ENCODE measurements at regions not wholly inside any gene's neighbourhood (a gene's known extent, or its start where the extent isn't known, plus 50 kb on each side); places are given as distances from the start of the nearest gene placed in this dataset.

GRCh38 chr5:57754616-57755015 lies 272.0 kb upstream of the ACTBL2 start:
- H3K4me3 ChIP-seq (ENCODE audit: low read depth, poor library complexity, severe bottlenecking): no peak overlapping the region
- TF ChIP-seq, protein P1, sequence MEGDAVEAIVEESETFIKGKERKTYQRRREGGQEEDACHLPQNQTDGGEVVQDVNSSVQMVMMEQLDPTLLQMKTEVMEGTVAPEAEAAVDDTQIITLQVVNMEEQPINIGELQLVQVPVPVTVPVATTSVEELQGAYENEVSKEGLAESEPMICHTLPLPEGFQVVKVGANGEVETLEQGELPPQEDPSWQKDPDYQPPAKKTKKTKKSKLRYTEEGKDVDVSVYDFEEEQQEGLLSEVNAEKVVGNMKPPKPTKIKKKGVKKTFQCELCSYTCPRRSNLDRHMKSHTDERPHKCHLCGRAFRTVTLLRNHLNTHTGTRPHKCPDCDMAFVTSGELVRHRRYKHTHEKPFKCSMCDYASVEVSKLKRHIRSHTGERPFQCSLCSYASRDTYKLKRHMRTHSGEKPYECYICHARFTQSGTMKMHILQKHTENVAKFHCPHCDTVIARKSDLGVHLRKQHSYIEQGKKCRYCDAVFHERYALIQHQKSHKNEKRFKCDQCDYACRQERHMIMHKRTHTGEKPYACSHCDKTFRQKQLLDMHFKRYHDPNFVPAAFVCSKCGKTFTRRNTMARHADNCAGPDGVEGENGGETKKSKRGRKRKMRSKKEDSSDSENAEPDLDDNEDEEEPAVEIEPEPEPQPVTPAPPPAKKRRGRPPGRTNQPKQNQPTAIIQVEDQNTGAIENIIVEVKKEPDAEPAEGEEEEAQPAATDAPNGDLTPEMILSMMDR (IDR thresholded peaks at IDR 0.05): no peak
- TF ChIP-seq POLR2A (IDR thresholded peaks at IDR 0.05): no peak
- no peak for DNase-seq (ENCODE audit: low spot score in 2 of 2)
- intact Hi-C loops (cut with DNase I; ENCODE audit: low total_unique reads): no loop called here

GRCh38 chr5:57753446-57753845 lies 270.8 kb upstream of the ACTBL2 start:
- DNase-seq (ENCODE audit: low spot score in 2 of 2): no peak
- intact Hi-C loops (cut with DNase I; ENCODE audit: low total_unique reads): no loop called here
- TF ChIP-seq, protein P1 (IDR thresholded peaks at IDR 0.05): no peak
- no peak for TF ChIP-seq POLR2A (IDR thresholded peaks at IDR 0.05)

GRCh38 chr5:57751710-57752109 lies 269.1 kb upstream of the ACTBL2 start:
- no peak overlapping the region for H3K4me3 ChIP-seq (ENCODE audit: low read depth, poor library complexity, severe bottlenecking)
- no peak for DNase-seq (ENCODE audit: low spot score in 2 of 2)
- no peak for TF ChIP-seq POLR2A (IDR thresholded peaks at IDR 0.05)
- TF ChIP-seq, protein P1 (IDR thresholded peaks at IDR 0.05): no peak
- intact Hi-C loops (cut with DNase I; ENCODE audit: low total_unique reads): no loop called here
- 25 to 30% methylated on average over 2 of the region's 2 CpGs for WGBS, 2 donors

More at GRCh38 chr5:57753446-57753845, 270.8 kb upstream of the ACTBL2 start:
- no peak overlapping the region for H3K4me3 ChIP-seq (ENCODE audit: low read depth, poor library complexity, severe bottlenecking)
- WGBS, 2 donors: 53 to 60% methylated on average over 1 of the region's 1 CpG

DNA sequence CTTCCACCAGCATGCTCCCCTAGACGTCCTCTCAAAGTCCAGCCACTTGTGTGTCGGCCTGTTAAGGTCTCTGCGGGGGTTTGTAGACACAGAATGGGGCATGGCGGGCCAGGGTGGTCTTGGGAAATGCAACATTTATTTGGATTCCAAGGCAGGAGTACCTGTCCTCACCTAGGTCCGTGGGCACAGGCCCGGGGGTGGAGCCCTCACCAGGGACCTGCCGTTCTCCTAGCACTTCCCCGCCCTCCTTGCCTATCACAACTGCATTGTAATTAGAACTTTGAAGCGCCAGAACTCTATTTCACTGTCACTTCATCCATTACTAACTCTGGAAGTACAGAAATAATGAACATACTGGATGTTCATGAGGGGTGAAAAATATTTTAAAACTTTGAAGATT lies 268.3 kb upstream of the ACTBL2 start:
- no peak overlapping the region for H3K4me3 ChIP-seq (ENCODE audit: low read depth, poor library complexity, severe bottlenecking)
- TF ChIP-seq, protein P1 (IDR thresholded peaks at IDR 0.05): no peak
- TF ChIP-seq POLR2A (IDR thresholded peaks at IDR 0.05): no peak
- DNase-seq (ENCODE audit: low spot score in 2 of 2): no peak
- 89 to 95% methylated on average over 6 to 9 of the region's 9 CpGs for WGBS, 2 donors
- intact Hi-C loops (cut with DNase I; ENCODE audit: low total_unique reads): no loop called here

DNA sequence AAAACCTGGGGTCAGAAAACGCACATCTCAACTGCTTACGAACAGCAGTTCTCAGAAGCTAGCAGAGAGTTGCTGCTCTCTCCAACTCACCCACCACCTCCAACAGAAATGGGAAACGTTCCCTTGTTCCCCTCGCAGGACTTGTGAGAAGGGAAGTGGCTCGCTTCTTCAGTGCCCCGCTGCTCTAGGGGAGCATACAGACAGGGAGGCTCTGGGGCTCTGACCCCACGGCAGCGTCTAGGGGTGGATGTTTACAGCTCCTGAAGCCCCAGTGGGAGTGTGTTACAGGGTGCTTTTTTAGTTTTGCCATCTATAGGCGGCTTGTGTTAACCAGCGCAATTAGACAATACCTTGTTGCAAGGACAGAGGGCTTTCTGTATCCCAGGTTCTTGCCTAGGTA lies 267.7 kb upstream of the ACTBL2 start:
- intact Hi-C loops (cut with DNase I; ENCODE audit: low total_unique reads): no loop called here
- H3K4me3 ChIP-seq (ENCODE audit: low read depth, poor library complexity, severe bottlenecking): no peak overlapping the region
- WGBS, 2 donors: 91 to 93% methylated on average over 10 of the region's 10 CpGs
- no peak for DNase-seq (ENCODE audit: low spot score in 2 of 2)
- TF ChIP-seq POLR2A (IDR thresholded peaks at IDR 0.05): no peak
- TF ChIP-seq, protein P1 (IDR thresholded peaks at IDR 0.05): no peak

GRCh38 chr5:57749396-57749795 lies 266.8 kb upstream of the ACTBL2 start:
- DNase-seq (ENCODE audit: low spot score in 2 of 2): no peak
- TF ChIP-seq POLR2A (IDR thresholded peaks at IDR 0.05): no peak
- TF ChIP-seq, protein P1 (IDR thresholded peaks at IDR 0.05): no peak
- no peak overlapping the region for H3K4me3 ChIP-seq (ENCODE audit: low read depth, poor library complexity, severe bottlenecking)
- intact Hi-C loops (cut with DNase I; ENCODE audit: low total_unique reads): no loop called here

Data from lower leg skin (tissue), 4 donors.